Neural progenitor cell (in vitro differentiated cells): ENCODE measurements at regions not wholly inside any gene's neighbourhood (a gene's known extent, or its start where the extent isn't known, plus 50 kb on each side); places are given as distances from the start of the nearest gene placed in this dataset.

Experiments
- DNase-seq: peaks from one replicate; pipeline ENCODE4 v3.0.0-alpha.2; 2016; ENCODE audit warnings: low spot score
- H2AFZ ChIP-seq: fragments of 200-600 bp; sonication (generic); replicated peaks from 2 replicates; pipeline ENCODE4 v1.6.1; 2016; ENCODE audit warnings: antibody characterized with exemption
- H3F3A ChIP-seq: fragments of 200-600 bp; sonication (generic); 2 replicates; pipeline ENCODE4 v1.6.1; 2016; ENCODE audit warnings: antibody characterized with exemption, low read depth
- H3K27ac ChIP-seq: fragments of 200-600 bp; sonication (generic); 2 replicates; pipeline ENCODE4 v1.5.1; 2016; ENCODE audit warnings: mild to moderate bottlenecking
- H3K27me3 ChIP-seq: fragments of 200-600 bp; sonication (generic); 2 replicates; pipeline ENCODE4 v1.6.1; 2016; ENCODE audit warnings: mild to moderate bottlenecking, moderate library complexity
- H3K36me3 ChIP-seq: fragments of 200-600 bp; sonication (generic); 2 replicates; pipeline ENCODE4 v1.5.1; 2016
- H3K4me1 ChIP-seq: fragments of 200-600 bp; sonication (generic); 2 replicates; pipeline ENCODE4 v1.6.1; 2016; ENCODE audit warnings: mixed run types
- H3K4me2 ChIP-seq: fragments of 200-600 bp; sonication (generic); 2 replicates; pipeline ENCODE4 v1.6.1; 2016
- H3K4me3 ChIP-seq: fragments of 200-600 bp; sonication (generic); 2 replicates; pipeline ENCODE4 v1.5.1; 2016
- H3K79me2 ChIP-seq: fragments of 200-600 bp; sonication (generic); 2 replicates; pipeline ENCODE4 v1.6.1; 2016; ENCODE audit warnings: low read depth
- H3K9ac ChIP-seq: fragments of 200-600 bp; sonication (generic); 2 replicates; pipeline ENCODE4 v1.6.1; 2016
- H3K9me3 ChIP-seq: fragments of 200-600 bp; sonication (generic); 2 replicates; pipeline ENCODE4 v1.5.1; 2016; ENCODE audit warnings: low read depth
- H4K20me1 ChIP-seq: fragments of 200-600 bp; sonication (generic); 2 replicates; pipeline ENCODE4 v1.6.1; 2016; ENCODE audit warnings: low read depth
- H3K27ac Mint-ChIP-seq: 3 replicates; pipeline ENCODE4 v1.8.0; 2021; ENCODE audit warnings: mixed read lengths
- H3K27me3 Mint-ChIP-seq: 2 replicates; pipeline ENCODE4 v1.8.0; 2022; ENCODE audit warnings: low read depth, mild to moderate bottlenecking, inconsistent platforms, moderate library complexity, mixed read lengths; ENCODE audit not compliant: insufficient read depth
- H3K36me3 Mint-ChIP-seq: 3 replicates; pipeline ENCODE4 v1.8.0; 2021; ENCODE audit warnings: mixed read lengths
- H3K4me1 Mint-ChIP-seq: 3 replicates; pipeline ENCODE4 v1.8.0; 2021; ENCODE audit warnings: mixed read lengths
- H3K4me3 Mint-ChIP-seq: 3 replicates; pipeline ENCODE4 v1.8.0; 2021; ENCODE audit warnings: mild to moderate bottlenecking, moderate library complexity, mixed read lengths
- H3K9me3 Mint-ChIP-seq: 3 replicates; pipeline ENCODE4 v1.8.0; 2020; ENCODE audit warnings: mixed read lengths
- CTCF ChIP-seq: fragments of 200-600 bp; sonication (generic); IDR thresholded peaks from 2 replicates; pipeline ENCODE4 v1.5.1; 2017; ENCODE audit warnings: antibody characterized with exemption, mild to moderate bottlenecking
- EZH2 ChIP-seq: fragments of 200-600 bp; sonication (generic); IDR thresholded peaks from 2 replicates; pipeline ENCODE4 v1.6.1; 2017; ENCODE audit warnings: antibody characterized with exemption, mild to moderate bottlenecking, moderate library complexity
- EZH2phosphoT487 ChIP-seq: fragments of 200-600 bp; sonication (generic); IDR thresholded peaks from 2 replicates; pipeline ENCODE4 v1.6.1; 2017; ENCODE audit warnings: antibody characterized with exemption

GRCh38 chr14:75372260-75372659, 55.6 kb upstream of the JDP2 start:
- Histone ChIP-seq H3K27me3 (no peaks in the 10 kb centered on the region), H4K20me1 (no peaks in the 10 kb centered on the region), H3K4me1 (no peaks in the 10 kb centered on the region), H3K4me2 (no peak overlapping the region), H3K9me3 (no peaks in the 10 kb centered on the region), H3K36me3 (no peaks in the 10 kb centered on the region), H3K27ac (no peak overlapping the region), H3K9ac (no peak overlapping the region), H3K79me2 (no peaks in the 10 kb centered on the region), H2AFZ (no peak overlapping the region), H3K4me3 (no peak overlapping the region), H3F3A (no peaks in the 10 kb centered on the region)
- no peak for TF ChIP-seq EZH2
- TF ChIP-seq CTCF, result no peak
- TF ChIP-seq EZH2phosphoT487, result no peak
- H3K4me1 Mint-ChIP-seq, result no peaks in the 10 kb centered on the region
- H3K27ac Mint-ChIP-seq, result no peak overlapping the region
- H3K4me3 Mint-ChIP-seq, result no peak overlapping the region
- peaks cover 3% of the 10 kb centered on the region for H3K9me3 Mint-ChIP-seq
- H3K27me3 Mint-ChIP-seq, result no peaks in the 10 kb centered on the region
- no peaks in the 10 kb centered on the region for H3K36me3 Mint-ChIP-seq
- DNase-seq, result no peak

GRCh38 chr14:75373133-75373532, 54.7 kb upstream of the JDP2 start:
- Histone ChIP-seq H2AFZ (no peak overlapping the region), H3K4me2 (no peak overlapping the region), H3K36me3 (no peaks in the 10 kb centered on the region), H3K4me1 (no peaks in the 10 kb centered on the region), H3K79me2 (no peaks in the 10 kb centered on the region), H3K27ac (no peak overlapping the region), H3K9ac (no peak overlapping the region), H3K9me3 (no peaks in the 10 kb centered on the region), H4K20me1 (no peaks in the 10 kb centered on the region), H3F3A (no peaks in the 10 kb centered on the region), H3K4me3 (no peak overlapping the region), H3K27me3 (no peaks in the 10 kb centered on the region)
- no peak overlapping the region for H3K27ac Mint-ChIP-seq
- H3K9me3 Mint-ChIP-seq, result peaks cover 3% of the 10 kb centered on the region
- no peaks in the 10 kb centered on the region for H3K36me3 Mint-ChIP-seq
- H3K4me3 Mint-ChIP-seq, result no peak overlapping the region
- no peaks in the 10 kb centered on the region for H3K4me1 Mint-ChIP-seq
- TF ChIP-seq EZH2phosphoT487, result no peak
- no peak for TF ChIP-seq CTCF
- no peak for TF ChIP-seq EZH2
- DNase-seq, result no peak
- no peaks in the 10 kb centered on the region for H3K27me3 Mint-ChIP-seq

- H2AFZ ChIP-seq, result no peak overlapping the region
- H3K9ac ChIP-seq, result no peak overlapping the region
- no peaks in the 10 kb centered on the region for H3K4me1 ChIP-seq
- Mint-ChIP-seq H3K27me3 (no peaks in the 10 kb centered on the region), H3K9me3 (peaks cover 3% of the 10 kb centered on the region), H3K4me3 (no peak overlapping the region), H3K4me1 (peaks cover 3% of the 10 kb centered on the region), H3K27ac (no peak overlapping the region), H3K36me3 (no peaks in the 10 kb centered on the region)
- H3K4me3 ChIP-seq, result no peak overlapping the region
- H3K79me2 ChIP-seq, result no peaks in the 10 kb centered on the region
- H3K36me3 ChIP-seq, result no peaks in the 10 kb centered on the region
- no peak for DNase-seq
- H3K27ac ChIP-seq, result no peak overlapping the region
- TF ChIP-seq CTCF (no peak), EZH2phosphoT487 (no peak), EZH2 (no peak)
- no peak overlapping the region for H3K4me2 ChIP-seq
- H3K27me3 ChIP-seq, result no peaks in the 10 kb centered on the region
- no peaks in the 10 kb centered on the region for H3K9me3 ChIP-seq
- H3F3A ChIP-seq, result no peaks in the 10 kb centered on the region
- H4K20me1 ChIP-seq, result no peaks in the 10 kb centered on the region
Measured at GRCh38 chr14:75373616-75374015, 54.2 kb upstream of the JDP2 start.

GRCh38 chr14:75374911-75375310, 52.9 kb upstream of the JDP2 start:
- Histone ChIP-seq H3K9me3 (no peaks in the 10 kb centered on the region), H3K9ac (no peak overlapping the region), H4K20me1 (no peaks in the 10 kb centered on the region), H3F3A (no peaks in the 10 kb centered on the region), H3K4me3 (no peak overlapping the region), H3K4me1 (peaks cover 9% of the 10 kb centered on the region), H3K27me3 (no peaks in the 10 kb centered on the region), H3K36me3 (no peaks in the 10 kb centered on the region), H2AFZ (no peak overlapping the region), H3K79me2 (no peaks in the 10 kb centered on the region), H3K27ac (no peak overlapping the region), H3K4me2 (no peak overlapping the region)
- H3K27me3 Mint-ChIP-seq, result no peaks in the 10 kb centered on the region
- no peak overlapping the region for H3K4me3 Mint-ChIP-seq
- no peak for DNase-seq
- H3K27ac Mint-ChIP-seq, result no peak overlapping the region
- no peaks in the 10 kb centered on the region for H3K36me3 Mint-ChIP-seq
- H3K4me1 Mint-ChIP-seq, result peaks cover 7% of the 10 kb centered on the region
- TF ChIP-seq CTCF (no peak), EZH2phosphoT487 (no peak), EZH2 (no peak)
- H3K9me3 Mint-ChIP-seq, result no peaks in the 10 kb centered on the region
